Mucosa of rectum (tissue), 2 donors: ENCODE measurements at regions not wholly inside any gene's neighbourhood (a gene's known extent, or its start where the extent isn't known, plus 50 kb on each side); places are given as distances from the start of the nearest gene placed in this dataset.
"Not testable (repeated sequence)": the region's sequence is repeated elsewhere in the genome, so short reads cannot be mapped to it uniquely, and the experiment has no call there.

Experiments used
- H3K27ac ChIP-seq, 2 donors: one replicate each; pipeline ENCODE4 v1.7.0; 2013; ENCODE audit warnings: inconsistent platforms in 2 of 2, low read depth in 2 of 2, low read length in 2 of 2
- H3K27me3 ChIP-seq, 2 donors: one replicate each; pipeline ENCODE4 v1.7.0; 2013; ENCODE audit warnings: low read length in 2 of 2; ENCODE audit not compliant: control insufficient read depth in 2 of 2, insufficient read depth in 2 of 2
- H3K36me3 ChIP-seq, 2 donors: one replicate each; pipeline ENCODE4 v1.7.0; 2013; ENCODE audit warnings: low read length in 2 of 2; ENCODE audit not compliant: control insufficient read depth in 2 of 2, insufficient read depth in 2 of 2
- H3K4me1 ChIP-seq, 2 donors: one replicate each; pipeline ENCODE4 v1.7.0; 2013; ENCODE audit warnings: low read length in 2 of 2, mild to moderate bottlenecking in 1 of 2; ENCODE audit not compliant: control insufficient read depth in 2 of 2, insufficient read depth in 2 of 2
- H3K4me3 ChIP-seq, 2 donors: one replicate each; pipeline ENCODE4 v1.7.0; 2013; ENCODE audit warnings: low read length in 2 of 2
- H3K9ac ChIP-seq, 2 donors: one replicate each; pipeline ENCODE4 v1.7.0; 2013; ENCODE audit warnings: low read length in 2 of 2, low read depth in 1 of 2, mild to moderate bottlenecking in 1 of 2
- H3K9me3 ChIP-seq, 2 donors: one replicate each; pipeline ENCODE4 v1.7.0; 2013; ENCODE audit warnings: low read length in 2 of 2; ENCODE audit not compliant: control insufficient read depth in 2 of 2
- donor health status: healthy.
- donor health status: Normal muscosa, but diverticular disease.

- Histone ChIP-seq H3K9me3 (no peaks in the 10 kb centered on the region), H3K4me1 (no peaks in the 10 kb centered on the region), H3K36me3 (no peaks in the 10 kb centered on the region), H3K27ac (no peak overlapping the region), H3K27me3 (no peaks in the 10 kb centered on the region), H3K4me3 (no peak overlapping the region), H3K9ac (no peak overlapping the region)
Observed at GRCh38 chrX:13412208-13412600, 92.4 kb upstream of the ATXN3L start.

GRCh38 chrX:13411496-13412207 lies 91.8 kb upstream of the ATXN3L start:
- H3K9ac ChIP-seq, result no peak overlapping the region
- H3K27me3 ChIP-seq, result no peaks in the 10 kb centered on the region
- no peak overlapping the region for H3K4me3 ChIP-seq
- H3K4me1 ChIP-seq, result no peaks in the 10 kb centered on the region
- H3K27ac ChIP-seq, result no peak overlapping the region
- H3K9me3 ChIP-seq, result no peaks in the 10 kb centered on the region
- no peaks in the 10 kb centered on the region for H3K36me3 ChIP-seq

DNA sequence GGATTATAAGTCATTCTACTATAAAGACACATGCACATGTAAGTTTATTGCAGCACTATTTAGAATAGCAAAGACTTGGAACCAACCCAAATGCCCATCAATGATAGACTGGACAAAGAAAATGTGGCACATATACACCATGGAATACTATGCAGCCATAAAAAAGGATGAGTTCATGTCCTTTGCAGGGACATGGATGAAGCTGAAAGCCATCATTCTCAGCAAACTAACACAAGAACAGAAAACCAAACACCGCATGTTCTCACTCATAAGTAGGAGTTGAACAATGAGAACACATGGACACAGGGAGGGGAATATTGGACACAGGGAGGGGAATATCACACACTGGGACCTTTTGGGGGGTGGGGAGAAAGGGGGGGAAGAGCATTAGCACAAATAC lies 88.7 kb upstream of the ATXN3L start:
- not testable (repeated sequence) for H3K4me3 ChIP-seq, H3K9me3 ChIP-seq, H3K27me3 ChIP-seq, H3K4me1 ChIP-seq, H3K36me3 ChIP-seq, H3K27ac ChIP-seq, H3K9ac ChIP-seq

- not testable (repeated sequence) for H3K27me3 ChIP-seq, H3K4me1 ChIP-seq, H3K27ac ChIP-seq, H3K4me3 ChIP-seq, H3K36me3 ChIP-seq, H3K9me3 ChIP-seq, H3K9ac ChIP-seq
Observed at GRCh38 chrX:13404777-13405176, 84.9 kb upstream of the ATXN3L start.

- H3K27ac ChIP-seq, result no peak overlapping the region
- H3K27me3 ChIP-seq, result peaks cover 0 to 3% of the 10 kb centered on the region in 2 donors
- H3K9me3 ChIP-seq, result no peaks in the 10 kb centered on the region
- no peak overlapping the region for H3K9ac ChIP-seq
- H3K4me1 ChIP-seq, result no peaks in the 10 kb centered on the region
- H3K36me3 ChIP-seq, result no peaks in the 10 kb centered on the region
- H3K4me3 ChIP-seq, result no peak overlapping the region
Observed at GRCh38 chrX:13404364-13404763, 84.5 kb upstream of the ATXN3L start.

DNA sequence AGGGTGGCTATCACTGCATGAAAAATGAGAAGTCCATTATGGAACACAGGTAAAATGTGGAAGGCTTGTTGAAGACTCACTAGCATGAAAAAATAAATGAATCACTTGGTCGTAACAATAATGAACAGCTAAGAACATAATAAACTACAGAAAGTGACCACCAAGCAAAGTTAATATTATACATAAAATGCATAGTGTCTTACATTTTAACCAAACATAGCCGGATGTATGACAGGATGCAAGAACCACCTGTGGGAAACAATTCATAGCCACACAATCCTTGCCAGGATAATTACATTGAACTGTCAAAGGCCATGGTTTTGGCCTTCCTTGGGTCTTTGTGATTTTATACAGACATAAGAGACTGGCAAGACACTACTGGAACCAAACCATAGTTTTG lies 81.9 kb upstream of the ATXN3L start:
- no peak overlapping the region for H3K9ac ChIP-seq
- H3K27ac ChIP-seq, result no peak overlapping the region
- no peaks in the 10 kb centered on the region for H3K4me1 ChIP-seq
- peaks cover 0 to 3% of the 10 kb centered on the region in 2 donors for H3K27me3 ChIP-seq
- no peaks in the 10 kb centered on the region for H3K9me3 ChIP-seq
- no peak overlapping the region for H3K4me3 ChIP-seq
- H3K36me3 ChIP-seq, result no peaks in the 10 kb centered on the region

- H3K27ac ChIP-seq, result no peak overlapping the region
Observed at GRCh38 chrX:13398839-13399238, 79.0 kb upstream of the ATXN3L start.

GRCh38 chrX:13397878-13398818 lies 78.3 kb upstream of the ATXN3L start:
- no peak overlapping the region for H3K4me3 ChIP-seq
- no peak overlapping the region for H3K27ac ChIP-seq
- H3K36me3 ChIP-seq, result no peaks in the 10 kb centered on the region
- peaks cover 0 to 6% of the 10 kb centered on the region in 2 donors for H3K27me3 ChIP-seq
- no peak overlapping the region for H3K9ac ChIP-seq
- H3K4me1 ChIP-seq, result no peaks in the 10 kb centered on the region
- H3K9me3 ChIP-seq, result no peaks in the 10 kb centered on the region

More at GRCh38 chrX:13398839-13399238, 79.0 kb upstream of the ATXN3L start:
- H3K4me1 ChIP-seq, result no peaks in the 10 kb centered on the region
- H3K9ac ChIP-seq, result no peak overlapping the region
- peaks cover 0 to 6% of the 10 kb centered on the region in 2 donors for H3K27me3 ChIP-seq
- H3K36me3 ChIP-seq, result no peaks in the 10 kb centered on the region
- H3K4me3 ChIP-seq, result no peak overlapping the region
- H3K9me3 ChIP-seq, result no peaks in the 10 kb centered on the region

- no peak overlapping the region for H3K4me3 ChIP-seq
- H3K36me3 ChIP-seq, result no peaks in the 10 kb centered on the region
- H3K4me1 ChIP-seq, result no peaks in the 10 kb centered on the region
- no peak overlapping the region for H3K27ac ChIP-seq
- H3K9me3 ChIP-seq, result no peaks in the 10 kb centered on the region
- H3K27me3 ChIP-seq, result peaks cover 0 to 4% of the 10 kb centered on the region in 2 donors
- H3K9ac ChIP-seq, result no peak overlapping the region
Observed at GRCh38 chrX:13396924-13397323, 77.1 kb upstream of the ATXN3L start.

DNA sequence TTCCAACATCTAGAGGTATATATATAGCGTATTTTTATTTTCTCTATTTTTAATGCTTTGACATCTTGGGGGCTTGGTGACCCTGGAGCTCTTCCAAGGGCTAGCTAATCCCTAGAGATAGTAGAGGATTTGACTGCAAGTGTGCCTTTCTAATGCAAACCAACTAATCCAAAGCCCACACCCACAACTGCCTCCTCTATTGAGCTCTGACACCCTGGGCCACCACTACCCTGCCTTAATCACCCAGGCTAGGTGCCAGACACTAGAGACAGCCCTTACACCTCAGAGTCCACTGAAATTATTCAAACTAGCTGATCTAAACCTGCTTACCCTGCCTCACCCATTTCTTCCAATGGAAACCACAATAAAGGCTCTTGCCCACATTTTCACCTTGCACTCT lies 69.6 kb upstream of the ATXN3L start:
- peaks cover 0 to 4% of the 10 kb centered on the region in 2 donors for H3K27me3 ChIP-seq
- no peak overlapping the region for H3K4me3 ChIP-seq
- H3K27ac ChIP-seq, result no peak overlapping the region
- H3K4me1 ChIP-seq, result no peaks in the 10 kb centered on the region
- no peak overlapping the region for H3K9ac ChIP-seq
- no peaks in the 10 kb centered on the region for H3K36me3 ChIP-seq
- no peaks in the 10 kb centered on the region for H3K9me3 ChIP-seq
